PC-3 (cell line): ENCODE measurements at regions not wholly inside any gene's neighbourhood (a gene's known extent, or its start where the extent isn't known, plus 50 kb on each side); places are given as distances from the start of the nearest gene placed in this dataset.

ENCODE experiments used
- ATAC-seq: fragments of 200-7000 bp; cut with Tn5 transposase; 2 replicates; pipeline ENCODE4 v1.9.1; 2020; ENCODE audit warnings: mild to moderate bottlenecking, moderate library complexity
- BruUV-seq: library from RNA; stranded (reverse); fragments of 400-500 nt; replicated peaks from 2 replicates; lab custom pipeline; 2021; lab: Mats Ljungman, UMichigan
- CTCF ChIA-PET: fragments of 300-600 bp; sonication (Branson Sonifier 250); formaldehyde crosslinking; loops from one replicate; lab custom pipeline; 2022; ENCODE audit warnings: antibody characterized with exemption; lab: Charles Lee
- POLR2A ChIA-PET: fragments of 300-600 bp; sonication (Branson Sonifier 250); formaldehyde crosslinking; loops from one replicate; lab custom pipeline; 2022; ENCODE audit warnings: antibody characterized with exemption; ENCODE audit not compliant: unreplicated experiment; lab: Charles Lee
- DNase-seq: peaks from one replicate; pipeline ENCODE4 v3.0.0-alpha.2; 2015
- H2AFZ ChIP-seq: fragments of 300-600 bp; sonication (generic); 2 replicates; pipeline ENCODE4 v1.6.0; 2016; ENCODE audit warnings: antibody characterized with exemption, low read length
- H3F3A ChIP-seq: fragments of 300-600 bp; sonication (generic); one replicate; pipeline ENCODE4 v1.6.0; 2017; ENCODE audit warnings: antibody characterized with exemption, low read length, control low read depth, mild to moderate bottlenecking; ENCODE audit not compliant: unreplicated experiment
- H3K27ac ChIP-seq: fragments of 300-600 bp; sonication (generic); 2 replicates; pipeline ENCODE4 v1.5.1; 2016; ENCODE audit warnings: mild to moderate bottlenecking, low read length
- H3K27me3 ChIP-seq: fragments of 300-600 bp; sonication (generic); 2 replicates; pipeline ENCODE4 v1.6.1; 2016; ENCODE audit warnings: low read length, mixed read lengths
- H3K36me3 ChIP-seq: fragments of 300-600 bp; sonication (generic); 2 replicates; pipeline ENCODE4 v1.6.1; 2016; ENCODE audit warnings: low read depth, mixed run types, low read length, mixed read lengths
- H3K4me1 ChIP-seq: fragments of 300-600 bp; sonication (generic); 2 replicates; pipeline ENCODE4 v1.5.1; 2016; ENCODE audit warnings: low read length; ENCODE audit not compliant: insufficient read depth
- H3K4me2 ChIP-seq: fragments of 300-600 bp; sonication (generic); 2 replicates; pipeline ENCODE4 v1.6.0; 2016; ENCODE audit warnings: low read length
- H3K4me3 ChIP-seq: fragments of 300-600 bp; sonication (generic); 2 replicates; pipeline ENCODE4 v1.5.1; 2016; ENCODE audit warnings: mild to moderate bottlenecking, low read length, mixed read lengths
- H3K79me2 ChIP-seq: fragments of 300-600 bp; sonication (generic); 2 replicates; pipeline ENCODE4 v1.6.1; 2017; ENCODE audit warnings: low read length, mixed read lengths
- H3K9ac ChIP-seq: fragments of 300-600 bp; sonication (generic); 2 replicates; pipeline ENCODE4 v1.6.0; 2016; ENCODE audit warnings: mild to moderate bottlenecking, low read length
- H3K9me2 ChIP-seq: fragments of 300-600 bp; sonication (generic); replicated peaks from 2 replicates; pipeline ENCODE4 v1.6.1; 2016; ENCODE audit warnings: mixed run types, low read length, mixed read lengths
- H3K9me3 ChIP-seq: fragments of 300-600 bp; sonication (generic); 2 replicates; pipeline ENCODE4 v1.6.1; 2016; ENCODE audit warnings: low read length, mixed read lengths
- H4K20me1 ChIP-seq: fragments of 300-600 bp; sonication (generic); 2 replicates; pipeline ENCODE4 v1.6.1; 2016; ENCODE audit warnings: low read length, mixed read lengths
- CTCF ChIP-seq: fragments of 300-600 bp; sonication (generic); conservative IDR thresholded peaks from 2 replicates; pipeline ENCODE4 v1.5.1; 2017; ENCODE audit warnings: antibody characterized with exemption, low read depth, mild to moderate bottlenecking, low read length
- EZH2 ChIP-seq: fragments of 300-600 bp; sonication (generic); IDR thresholded peaks from one replicate; pipeline ENCODE4 v1.6.1; 2017; ENCODE audit warnings: antibody characterized with exemption, mild to moderate bottlenecking, low read length; ENCODE audit not compliant: unreplicated experiment
- EZH2phosphoT487 ChIP-seq: fragments of 300-600 bp; sonication (generic); IDR thresholded peaks from 2 replicates; pipeline ENCODE4 v1.6.1; 2018; ENCODE audit warnings: mild to moderate bottlenecking, antibody characterized with exemption, low read length, borderline replicate concordance
- intact Hi-C: fragments of 100-400 bp; cut with micrococcal nuclease; formaldehyde crosslinking; loops from 2 replicates; pipeline ENCODE4 v1.9.0; 2023

GRCh38 chr6:23176471-23176870, 607.1 kb downstream of the HDGFL1 start:
- DNase-seq (no peak), ATAC-seq (no peak)
- H3K36me3 ChIP-seq = no peaks in the 10 kb centered on the region
- no peaks in the 10 kb centered on the region for H4K20me1 ChIP-seq
- H3K4me3 ChIP-seq = no peak overlapping the region
- no peaks in the 10 kb centered on the region for H3K9me3 ChIP-seq
- H3K4me2 ChIP-seq = no peak overlapping the region
- H3K79me2 ChIP-seq = no peaks in the 10 kb centered on the region
- H3K4me1 ChIP-seq = peaks cover 31% of the 10 kb centered on the region
- ChIA-PET POLR2A (no interaction called here), CTCF (no interaction called here)
- peaks cover 10% of the 10 kb centered on the region for H3F3A ChIP-seq
- no peak overlapping the region for H3K9ac ChIP-seq
- H3K27me3 ChIP-seq = no peaks in the 10 kb centered on the region
- no TSS peak for BruUV-seq
- no peak overlapping the region for H2AFZ ChIP-seq
- no peaks in the 10 kb centered on the region for H3K9me2 ChIP-seq
- no peak for TF ChIP-seq EZH2
- no peak for TF ChIP-seq CTCF
- TF ChIP-seq EZH2phosphoT487 = no peak
- peak overlapping the region; percentile 95 for H3K27ac ChIP-seq
- intact Hi-C loops = loop anchor here (10.0 kb wide), 1 partner anchor 222 kb away; no protein-coding TSS in a partner anchor

- TF ChIP-seq EZH2phosphoT487 (no peak), EZH2 (no peak), CTCF (0 out of 2 replicates have a peak, but pooled peaks have one; percentile 10)
- Histone ChIP-seq H3K36me3 (no peaks in the 10 kb centered on the region), H3K4me1 (peaks cover 31% of the 10 kb centered on the region), H3K27me3 (no peaks in the 10 kb centered on the region), H3K79me2 (no peaks in the 10 kb centered on the region), H3K4me2 (no peak overlapping the region), H3K9ac (no peak overlapping the region), H2AFZ (no peak overlapping the region), H3K9me3 (no peaks in the 10 kb centered on the region), H3F3A (peaks cover 10% of the 10 kb centered on the region), H3K27ac (no peak overlapping the region), H4K20me1 (no peaks in the 10 kb centered on the region), H3K9me2 (no peaks in the 10 kb centered on the region), H3K4me3 (no peak overlapping the region)
- intact Hi-C loops = loop anchor here (10.0 kb wide), 1 partner anchor 222 kb away; no protein-coding TSS in a partner anchor
- CTCF ChIA-PET = no interaction called here
- DNase-seq = no peak
- no TSS peak for BruUV-seq
- POLR2A ChIA-PET = no interaction called here
- no peak for ATAC-seq
Observed at GRCh38 chr6:23176883-23177282, 607.5 kb downstream of the HDGFL1 start.

- Histone ChIP-seq H3K79me2 (no peaks in the 10 kb centered on the region), H3K9me3 (no peaks in the 10 kb centered on the region), H4K20me1 (no peaks in the 10 kb centered on the region), H3K4me3 (no peak overlapping the region), H3K9me2 (no peaks in the 10 kb centered on the region), H3K4me2 (no peak overlapping the region), H3K9ac (no peak overlapping the region), H3K27me3 (no peaks in the 10 kb centered on the region), H3K27ac (no peak overlapping the region), H3K4me1 (peaks cover 31% of the 10 kb centered on the region), H3F3A (peaks cover 10% of the 10 kb centered on the region), H2AFZ (no peak overlapping the region), H3K36me3 (no peaks in the 10 kb centered on the region)
- ChIA-PET POLR2A (no interaction called here), CTCF (no interaction called here)
- intact Hi-C loops = loop anchor here (10.0 kb wide), 1 partner anchor 223 kb away; no protein-coding TSS in a partner anchor
- no peak for DNase-seq
- no peak for ATAC-seq
- no TSS peak for BruUV-seq
- no peak for TF ChIP-seq EZH2
- no peak for TF ChIP-seq EZH2phosphoT487
- no peak for TF ChIP-seq CTCF
Observed at GRCh38 chr6:23177806-23178205, 608.4 kb downstream of the HDGFL1 start.
